ENCODE measurements at regions not wholly inside any gene's neighbourhood (a gene's known extent, or its start where the extent isn't known, plus 50 kb on each side); places are given as distances from the start of the nearest gene placed in this dataset.

DNA sequence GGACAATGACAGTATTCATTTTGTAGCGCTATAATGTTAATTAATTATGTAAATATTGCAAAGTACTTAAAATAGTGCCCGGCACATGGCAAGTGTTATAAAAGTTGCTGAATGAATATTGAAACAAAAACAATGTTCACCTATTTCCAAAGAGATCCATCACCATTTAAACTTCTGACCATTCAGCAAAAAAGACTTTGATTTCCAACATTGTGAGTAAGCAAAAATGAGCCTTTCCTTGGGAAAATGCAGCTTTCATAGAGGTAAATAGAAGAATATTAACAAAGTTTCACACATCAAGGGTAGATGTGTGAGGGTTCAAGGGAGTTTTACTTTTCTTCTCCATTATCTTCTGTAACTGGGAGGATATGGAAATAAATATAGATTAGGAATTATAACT is 1089.4 kb upstream of the C9orf72 start:
- no peak for DNase-seq

DNA sequence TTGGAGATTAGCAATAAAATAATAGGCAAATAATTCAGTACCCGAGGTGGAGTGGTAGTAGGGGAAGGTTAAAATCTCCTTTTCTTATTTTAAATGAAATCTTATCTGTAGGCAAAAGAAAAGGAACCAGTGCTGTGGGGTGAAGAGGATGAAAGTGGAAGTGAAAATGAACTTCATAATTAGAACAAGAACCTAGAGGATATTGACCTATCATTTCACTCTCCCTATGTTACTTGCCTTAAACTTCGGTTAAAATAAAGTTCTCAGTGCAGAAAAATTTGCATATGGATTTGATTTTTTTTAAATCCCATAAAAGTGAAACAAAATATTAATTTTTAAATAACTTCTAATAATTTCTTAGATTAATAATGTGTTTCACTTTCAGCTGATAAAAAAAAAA is 1094.9 kb upstream of the C9orf72 start:
- DNase-seq: no peak

DNA sequence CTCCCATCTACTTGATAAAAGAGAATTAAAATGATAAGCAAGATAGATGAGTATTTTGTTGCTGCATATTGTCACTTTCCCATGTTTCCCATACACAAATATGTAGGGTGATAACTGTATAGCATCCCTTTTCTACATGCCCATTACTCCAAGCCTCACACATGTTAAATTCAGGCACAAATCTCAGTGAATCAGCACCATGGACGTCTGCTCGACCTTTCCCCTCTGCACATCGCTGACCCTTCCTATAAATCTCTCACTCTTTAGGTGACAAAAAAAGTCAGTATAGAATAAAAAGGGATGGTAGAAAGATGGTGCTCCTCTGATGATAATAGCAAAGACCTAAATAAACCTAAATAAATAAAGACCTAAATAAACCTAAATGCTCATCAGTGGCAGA is 1097.7 kb upstream of the C9orf72 start:
- DNase-seq: no peak

DNA sequence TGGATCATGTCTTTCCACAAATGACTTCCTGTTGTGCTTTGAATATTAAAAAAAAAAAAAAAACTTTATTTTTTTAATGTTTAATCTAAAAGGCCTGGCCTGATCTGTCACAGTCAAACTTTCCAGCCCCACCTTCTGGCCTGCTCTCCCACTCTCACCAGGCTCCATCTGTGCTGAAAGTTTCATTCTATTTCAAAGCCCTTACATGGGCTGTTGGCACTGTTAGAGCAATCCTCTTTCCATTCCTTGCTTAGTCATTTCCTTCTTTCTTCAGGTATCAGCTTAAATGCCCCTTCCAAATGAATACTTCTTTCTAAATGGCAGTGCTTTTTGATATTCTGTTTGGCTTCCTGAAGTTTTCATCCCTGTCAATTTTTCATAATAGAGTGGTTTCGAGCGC is 1104.8 kb upstream of the C9orf72 start:
- DNase-seq: no peak

DNA sequence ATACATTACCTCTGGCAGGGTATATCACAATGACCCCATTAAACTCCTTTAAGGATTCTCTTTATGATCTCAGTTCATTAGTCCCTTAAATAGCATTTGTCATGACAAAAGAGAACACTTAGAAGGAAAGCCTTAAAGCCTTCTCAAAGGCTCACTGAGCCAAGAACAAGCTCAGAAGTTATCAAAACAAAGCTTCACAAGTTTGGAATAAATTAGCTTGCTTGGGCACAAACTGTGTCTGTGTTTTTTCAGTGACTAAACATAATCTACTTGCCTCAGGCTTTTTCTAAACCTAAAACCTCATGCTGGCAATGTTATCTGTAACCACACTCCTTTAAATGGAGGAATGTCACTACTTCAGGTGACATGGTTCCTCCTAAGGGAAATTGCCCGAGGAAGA is 1114.9 kb upstream of the C9orf72 start:
- DNase-seq: no peak

DNA sequence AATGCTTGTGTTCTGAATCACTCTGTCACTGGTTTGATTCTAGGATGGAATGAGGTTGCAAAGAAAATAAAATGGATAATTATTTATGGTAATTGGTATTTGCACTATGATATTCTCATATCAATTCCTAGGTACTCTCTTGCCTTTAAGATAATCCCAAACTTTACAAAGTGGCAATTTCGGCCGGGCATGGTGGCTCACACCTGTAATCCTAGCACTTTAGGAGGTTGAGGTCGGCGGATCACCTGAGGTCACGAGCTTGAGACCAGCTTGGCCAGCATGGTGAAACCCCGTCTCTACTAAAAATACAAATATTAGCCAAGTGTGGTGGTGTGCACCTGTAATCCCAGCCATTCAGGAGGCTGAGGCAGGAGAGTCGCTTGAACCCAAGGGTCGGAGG is 1118.7 kb upstream of the C9orf72 start:
- DNase-seq: no peak

DNA sequence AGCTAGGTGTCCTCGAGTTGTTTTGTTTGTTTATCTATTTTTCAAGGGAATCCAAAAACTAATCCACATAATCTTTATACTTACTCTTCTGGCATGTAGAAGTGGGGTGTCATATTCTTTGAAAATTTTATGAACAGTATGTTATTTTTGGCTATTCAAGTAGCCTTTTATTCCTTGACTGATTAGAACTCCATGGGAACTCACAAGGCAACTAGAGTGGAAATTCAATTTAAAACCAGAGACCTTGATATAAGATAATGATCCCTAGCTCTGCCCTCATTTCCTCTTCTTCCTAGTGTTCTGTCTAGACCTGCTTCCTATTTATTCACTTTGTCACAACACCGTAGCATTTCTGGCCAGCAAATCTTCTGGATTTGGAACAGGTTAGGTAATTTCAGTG is 1123.7 kb upstream of the C9orf72 start:
- no peak for DNase-seq

DNA sequence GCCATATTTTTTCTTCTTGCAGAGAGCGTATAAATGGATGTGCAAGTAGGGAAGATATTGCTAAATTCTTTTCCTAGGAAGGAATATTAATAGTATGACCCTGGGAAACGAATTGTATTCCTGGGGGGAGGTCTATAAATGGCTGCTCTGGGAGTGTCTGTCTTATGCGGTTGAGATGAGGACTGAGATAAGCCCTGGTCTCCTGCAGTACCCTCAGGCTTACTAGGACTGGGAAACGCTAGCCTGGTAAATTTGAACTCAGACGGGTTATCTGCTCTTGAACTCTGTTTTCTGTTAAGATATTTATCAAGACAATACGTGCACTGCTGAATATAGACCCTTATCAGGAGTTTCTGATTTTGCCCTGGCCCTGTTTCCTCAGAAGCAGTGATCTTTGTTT is 1126.4 kb upstream of the C9orf72 start:
- DNase-seq: no peak

DNA sequence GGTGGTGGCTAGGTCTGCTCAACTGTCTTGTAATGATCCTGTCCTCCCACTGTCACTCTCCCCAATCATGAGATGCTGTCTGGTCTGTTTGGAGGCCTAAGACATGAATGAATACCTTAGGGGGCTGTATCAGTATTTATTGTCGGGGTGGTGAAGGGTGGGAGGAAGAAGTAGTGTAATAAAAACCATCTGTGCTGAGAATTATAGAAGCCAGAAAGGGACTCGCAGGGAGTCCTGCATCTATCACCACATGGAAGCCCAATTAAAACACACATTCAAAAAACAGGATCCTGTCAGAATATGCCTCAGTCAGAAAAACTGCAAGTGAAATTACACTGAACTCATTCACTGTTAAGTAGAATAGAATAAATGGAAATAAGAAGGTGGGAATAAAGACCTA is 1134.3 kb upstream of the C9orf72 start:
- no peak for DNase-seq

DNA sequence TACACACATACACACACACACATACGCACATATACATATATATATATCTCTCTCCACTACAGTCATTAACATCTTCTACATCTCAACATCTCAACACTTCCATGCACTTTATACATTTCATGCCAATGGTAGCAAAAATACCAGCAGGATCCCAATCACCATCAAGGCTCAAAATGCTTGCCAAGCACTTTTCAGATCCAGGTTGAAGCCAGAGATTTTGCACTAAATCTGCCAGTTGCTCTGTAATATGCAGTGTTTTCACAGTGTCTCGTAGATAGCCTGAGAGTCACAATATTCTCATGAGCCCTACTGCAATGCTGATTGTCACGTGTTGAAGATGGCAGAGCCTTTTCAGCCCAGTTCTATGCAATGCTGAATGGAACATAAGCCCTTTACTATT is 1140.9 kb upstream of the C9orf72 start:
- DNase-seq: no peak

DNA sequence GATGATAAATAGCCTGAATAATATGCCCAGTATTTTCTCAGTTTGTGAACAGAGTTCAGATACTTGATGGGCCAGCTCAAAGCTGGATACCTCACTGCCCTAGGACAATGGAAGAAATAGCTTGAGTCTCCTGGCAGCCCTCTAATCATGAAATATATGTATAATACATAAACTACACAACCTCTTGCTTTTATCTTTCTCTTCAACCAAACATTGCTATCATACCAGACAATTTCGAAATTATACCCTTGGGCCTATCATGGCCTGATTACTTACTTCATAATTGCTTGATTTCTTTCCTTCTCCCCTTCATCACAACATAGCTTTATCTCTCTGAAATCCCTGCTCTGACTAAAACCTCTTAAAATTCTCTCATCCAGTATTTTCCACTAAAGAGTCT is 1144.9 kb upstream of the C9orf72 start:
- no peak for DNase-seq

DNA sequence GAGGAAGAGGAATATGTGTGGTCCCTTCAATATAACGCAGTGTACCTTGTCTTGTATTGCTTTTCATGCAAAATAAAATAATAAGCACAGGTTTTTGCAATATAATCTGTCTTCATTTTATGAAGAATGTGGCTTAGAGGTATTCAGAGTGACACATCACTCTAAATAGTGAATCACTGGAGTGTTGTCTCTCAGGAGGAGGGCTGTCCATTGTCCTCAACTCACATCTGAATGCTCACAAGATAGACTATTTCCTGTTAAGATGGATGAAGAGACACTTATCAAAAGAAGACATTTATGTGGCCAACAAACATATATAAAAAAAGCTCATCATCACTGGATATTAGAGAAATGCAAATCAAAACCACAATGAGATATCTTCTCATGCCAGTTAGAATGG is 1147.5 kb upstream of the C9orf72 start:
- DNase-seq: no peak

DNA sequence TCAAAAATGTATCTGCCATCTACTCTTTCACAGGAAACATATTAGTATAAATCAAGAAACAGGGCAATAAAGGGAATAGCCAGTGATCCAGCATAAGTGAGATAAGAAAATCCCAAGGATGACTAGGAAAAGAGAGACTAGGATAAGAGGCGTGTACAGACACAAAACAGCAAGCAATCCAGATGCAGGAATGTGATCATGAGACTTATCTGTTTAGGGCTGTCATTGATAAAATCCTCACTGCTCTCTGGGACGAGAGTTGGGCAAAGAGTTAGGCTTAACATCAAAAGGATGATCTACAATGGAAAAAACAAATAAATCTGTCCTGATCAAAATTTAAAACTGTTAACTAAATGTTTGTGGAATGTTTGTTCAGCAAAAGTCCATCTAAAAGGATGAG is 1156.8 kb upstream of the C9orf72 start:
- no peak for DNase-seq

DNA sequence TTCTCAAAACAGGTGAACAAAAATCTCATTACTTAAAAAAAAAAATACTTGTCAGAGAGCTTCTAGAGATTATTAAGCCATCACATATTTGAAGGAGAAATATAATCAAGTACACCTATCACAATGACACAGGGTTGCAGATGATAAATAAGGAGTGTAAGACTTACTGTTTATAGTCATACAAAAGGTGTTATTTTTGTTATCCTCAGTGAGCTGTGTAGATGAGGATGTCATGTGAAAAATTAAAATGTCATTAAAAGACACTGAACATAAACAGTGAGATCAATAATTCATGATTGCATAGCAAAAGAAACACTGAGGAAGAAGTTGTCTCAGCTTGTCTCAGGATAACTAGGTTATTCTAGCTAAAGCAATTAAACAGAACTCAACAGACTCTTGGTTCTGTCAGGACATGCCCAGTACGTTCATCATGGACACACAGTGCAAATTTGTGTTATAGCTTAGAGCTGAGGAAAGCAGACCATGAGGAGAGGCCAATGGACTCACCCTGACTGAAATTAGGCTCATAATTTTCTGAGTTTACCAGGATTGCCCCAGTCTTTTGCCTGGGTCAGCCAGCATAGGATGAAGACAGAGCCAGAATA is 1162.6 kb upstream of the C9orf72 start:
- DNase-seq: no peak

DNA sequence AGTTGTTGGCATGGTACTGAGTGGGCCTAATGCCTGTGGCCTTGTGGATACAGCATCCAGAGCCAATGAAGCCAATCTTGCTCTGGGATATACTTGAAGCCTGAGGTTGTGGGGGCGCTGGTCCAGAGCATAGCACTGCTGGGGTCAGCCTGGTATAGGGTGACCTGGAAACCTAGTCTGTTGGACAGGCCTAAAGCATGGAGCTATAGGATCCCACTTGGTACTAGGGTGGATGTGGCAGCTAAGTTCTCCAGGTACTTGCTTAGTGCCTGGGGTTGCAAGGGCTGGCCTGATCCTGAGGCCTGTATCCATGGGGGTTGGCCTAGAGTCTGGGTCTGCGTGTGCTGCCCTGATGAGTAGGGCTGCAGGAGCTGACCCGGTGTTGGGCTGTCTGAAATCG is 1168.2 kb upstream of the C9orf72 start:
- DNase-seq: no peak

DNA sequence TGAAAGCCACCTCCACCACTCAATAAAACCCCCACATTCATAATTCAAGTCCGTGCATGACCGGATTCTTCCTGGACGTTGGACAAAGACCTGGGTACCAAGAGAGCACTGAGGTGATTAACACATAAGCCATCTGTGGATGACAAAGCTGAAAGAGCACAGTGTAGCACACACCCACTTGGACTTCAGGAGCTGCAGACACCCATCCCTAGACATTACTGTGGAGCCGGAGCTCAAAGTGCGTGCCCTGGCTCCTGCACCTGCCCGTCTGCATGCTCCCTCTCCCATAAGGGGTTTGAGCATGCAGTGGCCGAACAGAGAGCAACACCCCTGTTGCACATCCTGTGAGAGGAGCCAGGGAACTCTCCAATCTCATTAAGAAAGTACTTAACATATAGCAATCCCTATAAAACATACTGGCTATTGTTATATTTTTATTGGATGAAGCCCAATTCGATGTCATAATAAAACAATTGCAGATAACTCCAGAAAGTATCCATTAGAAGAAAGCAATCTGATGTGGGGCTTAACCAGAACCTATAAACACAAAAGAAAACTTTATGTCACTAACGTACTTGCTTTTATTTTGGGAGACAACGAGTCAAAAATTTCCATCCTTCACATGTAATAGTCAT is 1174.2 kb upstream of the C9orf72 start:
- no peak for DNase-seq

DNA sequence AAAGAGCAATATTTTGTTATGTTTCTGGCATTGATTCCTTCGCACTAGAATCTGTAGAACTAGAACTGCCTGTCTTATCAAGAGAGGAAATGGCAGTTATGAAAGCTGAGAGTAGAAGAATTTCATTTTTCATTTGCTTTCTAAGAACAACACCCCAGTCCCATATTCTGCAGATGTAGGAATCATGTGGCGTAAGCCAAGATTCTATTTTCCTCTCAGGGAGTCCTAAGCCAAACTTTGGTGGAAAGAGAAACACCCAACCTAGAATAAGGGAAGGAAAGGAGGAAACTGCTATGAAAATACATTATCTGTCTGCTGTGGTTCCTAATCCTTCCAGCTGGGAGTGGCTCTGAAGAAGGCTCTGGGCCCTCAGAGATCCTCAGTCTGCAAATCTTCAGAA is 1176.9 kb upstream of the C9orf72 start:
- no peak for DNase-seq

DNA sequence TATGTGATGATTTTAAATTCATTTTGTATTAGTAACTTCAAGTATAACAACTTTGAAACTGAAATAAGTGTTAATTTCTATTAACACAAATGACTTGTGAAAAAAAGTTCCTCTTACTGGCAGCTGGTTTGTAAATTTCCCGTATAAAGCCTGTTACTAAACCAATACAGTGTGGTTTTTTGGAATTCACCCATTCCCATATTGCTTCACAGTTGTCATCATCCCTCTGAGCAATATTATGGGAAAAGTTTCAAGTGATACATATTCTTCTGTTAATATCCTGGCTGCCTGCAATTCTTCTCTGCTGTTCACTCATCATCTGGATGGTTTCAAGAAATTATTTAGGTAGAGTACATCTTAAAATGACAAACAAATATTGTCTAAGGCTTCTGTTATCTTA is 1185.1 kb upstream of the C9orf72 start:
- DNase-seq: no peak

DNA sequence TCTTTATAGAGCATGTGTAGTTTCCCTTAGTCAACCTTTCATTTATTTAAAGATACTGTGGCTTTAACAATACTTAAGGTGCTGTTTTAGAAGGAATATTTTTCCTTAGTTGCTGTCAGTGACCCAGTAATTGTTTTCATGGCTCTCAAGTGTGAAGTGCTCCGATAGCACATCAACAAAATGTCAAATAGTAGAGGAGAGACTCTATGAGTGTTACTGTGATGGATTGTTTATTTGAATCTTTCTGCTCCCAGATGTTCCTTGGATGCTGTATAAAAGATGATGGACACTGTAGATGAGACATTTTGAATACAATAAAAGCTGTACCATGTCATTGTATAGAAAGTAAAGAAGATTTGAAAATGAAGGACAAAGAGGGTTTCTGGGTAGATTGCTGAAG is 1185.7 kb upstream of the C9orf72 start:
- no peak for DNase-seq

DNA sequence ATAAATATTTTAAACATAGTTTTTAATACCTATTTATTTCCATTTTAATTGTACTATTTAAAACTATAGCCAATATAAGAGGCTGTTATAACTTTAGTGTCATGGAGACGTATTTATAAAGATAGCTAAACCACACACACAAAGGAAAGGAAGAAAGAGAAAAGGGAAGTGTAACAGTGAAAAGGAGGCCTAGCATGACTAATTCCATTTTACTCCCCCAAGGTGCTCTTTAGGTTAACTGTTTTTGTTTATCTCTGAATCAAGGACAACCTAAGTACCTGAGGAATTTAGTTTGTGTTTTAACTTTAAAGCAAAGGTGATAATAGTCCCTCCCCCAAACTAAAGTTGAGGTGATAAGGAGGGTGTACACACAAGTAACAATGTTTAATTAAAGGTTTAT is 1188.9 kb upstream of the C9orf72 start:
- no peak for DNase-seq

DNA sequence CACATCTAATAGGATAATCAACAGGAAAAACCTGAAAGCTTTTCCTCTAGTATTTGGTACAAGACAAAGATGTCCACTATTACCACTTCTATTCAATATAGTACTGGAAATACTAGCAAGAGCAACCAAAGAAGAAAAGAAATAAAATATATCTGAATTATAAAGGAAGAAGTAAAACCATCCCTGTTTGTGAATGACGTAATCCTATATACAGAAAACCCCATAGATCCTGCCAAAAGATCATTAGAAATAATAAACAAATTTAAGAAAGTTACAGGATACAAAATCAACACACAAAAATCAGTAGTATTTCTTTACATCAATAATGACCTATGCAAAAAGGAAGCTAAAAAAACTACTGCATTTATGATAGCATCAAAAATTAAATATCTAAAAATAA is 1191.3 kb upstream of the C9orf72 start:
- DNase-seq: no peak

DNA sequence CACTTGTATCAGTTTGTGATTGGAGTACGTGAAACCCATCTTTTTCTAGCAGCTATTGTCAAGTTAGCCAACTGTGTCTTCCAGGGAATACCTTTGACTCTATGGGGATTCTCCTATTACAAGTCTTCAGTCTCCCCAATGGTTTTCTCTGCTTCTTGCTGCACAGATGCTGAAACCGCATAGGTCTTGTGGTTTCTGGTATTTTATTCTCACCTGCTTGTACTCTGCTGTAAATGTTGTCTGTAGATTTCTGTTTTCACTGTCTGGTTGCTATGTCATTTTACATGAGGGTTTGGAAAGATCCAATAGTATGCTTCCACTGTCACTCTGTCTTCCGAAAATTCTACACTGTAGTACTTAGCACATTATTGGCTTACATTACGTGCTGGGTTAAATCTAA is 1196.9 kb upstream of the C9orf72 start:
- DNase-seq: no peak

DNA sequence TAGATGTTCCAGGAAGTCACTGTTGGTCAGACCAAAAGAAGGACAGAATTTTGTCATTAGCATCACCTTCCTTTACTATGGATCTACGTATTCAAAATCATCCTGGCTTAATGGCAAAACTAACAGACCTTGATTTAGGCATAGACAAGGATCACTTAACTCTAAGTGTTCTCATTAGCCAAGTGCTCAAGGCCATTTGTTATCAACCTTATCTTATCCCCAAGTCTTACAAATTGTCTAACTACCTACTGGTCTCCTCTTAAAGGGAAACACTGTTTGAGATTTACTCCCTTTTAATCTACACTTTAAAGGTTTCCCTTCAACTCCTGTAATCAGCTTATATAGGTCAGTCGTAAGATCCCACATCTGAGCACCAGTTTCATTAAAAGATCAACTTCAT is 1197.5 kb upstream of the C9orf72 start:
- DNase-seq: no peak

DNA sequence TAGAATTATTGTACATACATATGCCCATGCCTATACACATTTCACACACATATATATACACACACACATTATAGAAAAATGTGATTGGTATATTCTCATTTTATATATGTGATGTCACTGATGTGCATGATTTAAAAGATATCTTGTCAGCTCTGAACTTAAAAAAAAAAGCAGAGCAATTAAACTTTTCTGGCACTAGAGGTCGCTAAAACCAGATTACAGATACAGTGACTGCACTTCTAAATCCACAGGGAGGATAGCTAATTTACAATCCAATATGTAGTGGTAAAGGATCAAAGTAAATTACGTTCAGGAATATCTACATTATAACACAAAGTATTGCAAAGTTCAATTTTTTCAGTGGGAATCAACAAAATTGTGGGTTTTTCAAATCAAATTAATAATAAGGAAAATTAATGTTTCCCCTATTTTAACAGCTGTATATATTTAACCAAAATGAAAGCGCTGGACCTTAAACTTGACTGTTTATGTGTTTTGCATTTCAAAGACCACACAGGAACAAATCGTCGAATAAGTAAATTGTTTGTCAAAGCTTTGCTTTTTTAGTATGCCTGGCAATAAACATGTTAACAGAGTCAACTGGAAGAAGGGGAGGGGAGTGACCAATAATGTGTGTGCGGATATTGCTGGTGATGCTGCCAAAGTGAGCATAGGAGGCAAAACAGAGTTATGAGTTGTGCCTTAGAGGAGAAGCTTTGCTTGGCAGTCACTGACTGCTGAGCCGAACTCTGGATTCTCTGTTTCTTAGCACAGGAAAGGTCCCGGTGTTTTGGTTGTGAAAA is 1201.4 kb upstream of the C9orf72 start:
- DNase-seq: no peak

DNA sequence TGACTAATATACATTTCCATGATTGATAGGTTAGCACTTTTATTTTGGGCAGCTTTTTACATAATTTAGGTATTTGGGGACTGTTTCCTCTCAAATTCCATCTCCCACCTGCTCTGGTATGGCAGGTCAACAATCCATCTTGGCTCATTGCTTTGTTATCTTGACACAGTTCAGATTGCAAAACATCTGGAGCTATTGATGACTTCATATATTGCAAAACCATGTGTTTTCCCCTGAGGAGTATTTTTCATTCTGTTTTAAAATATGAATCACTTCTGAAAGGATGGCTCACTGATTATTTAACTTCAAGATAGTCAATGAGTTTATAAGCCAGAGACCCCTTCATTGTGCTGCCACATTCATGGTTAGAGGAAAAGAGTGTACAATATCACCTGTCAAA is 1206.0 kb upstream of the C9orf72 start:
- DNase-seq: no peak

Measured in CD4-positive, alpha-beta T cell treated with Interleukin-15 for 1 hour (primary cell).